Hematopoietic multipotent progenitor cell treated with erythropoietin and hydrocortisone succinate and interleukin-3 and kit ligand, for 6 days (in vitro differentiated cells): ENCODE measurements at regions not wholly inside any gene's neighbourhood (a gene's known extent, or its start where the extent isn't known, plus 50 kb on each side); places are given as distances from the start of the nearest gene placed in this dataset.
"Not testable (repeated sequence)": the region's sequence is repeated elsewhere in the genome, so short reads cannot be mapped to it uniquely, and the experiment has no call there.

ENCODE experiments used
- DNase-seq: peaks from one replicate; pipeline ENCODE4 v3.0.0-alpha.2; 2015

GRCh38 chr5:135154961-135155360, 120.9 kb upstream of the PITX1 start:
- no peak for DNase-seq

- no peak for DNase-seq
These were observed 120.2 kb upstream of the PITX1 start for GRCh38 chr5:135154197-135154596.

GRCh38 chr5:135153661-135154060, 119.6 kb upstream of the PITX1 start:
- no peak for DNase-seq

GRCh38 chr5:135153259-135153658, 119.2 kb upstream of the PITX1 start:
- DNase-seq = no peak

GRCh38 chr5:135151660-135152059, 117.6 kb upstream of the PITX1 start:
- not testable (repeated sequence) for DNase-seq

GRCh38 chr5:135151256-135151655, 117.2 kb upstream of the PITX1 start:
- DNase-seq = no peak

- DNase-seq = no peak
These were observed 116.7 kb upstream of the PITX1 start for GRCh38 chr5:135150767-135151166.

- no peak for DNase-seq
These were observed 116.1 kb upstream of the PITX1 start for GRCh38 chr5:135149956-135150723.

- DNase-seq = no peak
These were observed 115.4 kb upstream of the PITX1 start for GRCh38 chr5:135149229-135149955.

- no peak for DNase-seq
These were observed 113.5 kb upstream of the PITX1 start for GRCh38 chr5:135147294-135148090.

- DNase-seq = no peak
These were observed 112.0 kb upstream of the PITX1 start for GRCh38 chr5:135145985-135146384.

- DNase-seq = not testable (repeated sequence)
These were observed 109.7 kb upstream of the PITX1 start for GRCh38 chr5:135143682-135144081.

GRCh38 chr5:135141303-135142268, 107.6 kb upstream of the PITX1 start:
- no peak for DNase-seq

GRCh38 chr5:135140446-135141204, 106.6 kb upstream of the PITX1 start:
- DNase-seq = no peak

GRCh38 chr5:135139381-135140134, 105.5 kb upstream of the PITX1 start:
- DNase-seq = no peak

GRCh38 chr5:135138116-135138850, 104.3 kb upstream of the PITX1 start:
- DNase-seq = no peak

- DNase-seq = no peak
These were observed 103.3 kb upstream of the PITX1 start for GRCh38 chr5:135137146-135137915.

- DNase-seq = peak; percentile 75
These were observed 102.5 kb upstream of the PITX1 start for GRCh38 chr5:135136546-135136945.
